Dermis microvascular lymphatic vessel endothelial cell (primary cell): ENCODE measurements at regions not wholly inside any gene's neighbourhood (a gene's known extent, or its start where the extent isn't known, plus 50 kb on each side); places are given as distances from the start of the nearest gene placed in this dataset.

Experiments used
- DNase-seq, 2 donors: peaks; one replicate each; pipeline versions ENCODE4 v3.0.0 to v3.0.0-alpha.2; 2010; ENCODE audit warnings: low read depth in 2 of 2

GRCh38 chr4:108335081-108335480, 166.3 kb upstream of the LEF1 start:
- no peak for DNase-seq

DNA sequence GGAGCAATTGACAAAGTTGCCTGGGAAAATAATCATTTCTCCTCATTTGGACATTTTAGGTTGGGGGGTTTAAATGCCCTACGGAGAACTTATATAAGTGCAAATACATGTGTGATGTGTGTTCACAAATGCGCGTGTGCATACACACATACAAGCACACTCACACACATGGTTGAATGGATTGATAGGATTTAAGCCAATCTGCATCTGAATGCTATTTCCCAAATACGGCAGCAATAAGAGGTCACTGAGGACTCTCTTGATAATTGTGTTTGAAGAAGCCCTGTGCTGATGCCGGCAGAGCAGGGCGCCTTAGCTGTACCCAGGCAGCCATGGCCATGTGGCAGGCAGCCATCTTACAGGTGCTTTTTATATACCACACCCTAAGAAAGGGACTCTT, 165.3 kb upstream of the LEF1 start:
- DNase-seq: no peak

- DNase-seq: no peak
These were observed 164.7 kb upstream of the LEF1 start for GRCh38 chr4:108333353-108333942.

GRCh38 chr4:108331905-108332632, 163.3 kb upstream of the LEF1 start:
- DNase-seq: no peak

DNA sequence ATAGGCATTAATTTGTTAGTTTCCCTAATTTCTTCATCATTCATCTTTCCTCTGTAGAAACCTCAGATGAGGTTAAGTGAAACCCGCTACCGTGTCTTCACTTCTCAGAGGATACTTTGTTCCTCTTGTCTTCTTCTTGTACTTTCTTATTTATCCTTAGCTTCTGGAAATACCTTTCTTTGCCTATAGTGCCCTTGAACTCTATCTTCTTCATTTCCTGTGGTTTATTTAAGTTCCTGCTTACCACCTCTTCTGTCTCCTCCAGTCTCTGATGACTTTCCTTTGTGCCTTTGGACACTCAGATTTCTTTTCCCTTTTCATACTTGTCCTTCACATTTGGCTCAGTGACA, 159.6 kb upstream of the LEF1 start:
- DNase-seq: no peak

- DNase-seq: no peak
These were observed 159.1 kb upstream of the LEF1 start for GRCh38 chr4:108327642-108328382.

DNA sequence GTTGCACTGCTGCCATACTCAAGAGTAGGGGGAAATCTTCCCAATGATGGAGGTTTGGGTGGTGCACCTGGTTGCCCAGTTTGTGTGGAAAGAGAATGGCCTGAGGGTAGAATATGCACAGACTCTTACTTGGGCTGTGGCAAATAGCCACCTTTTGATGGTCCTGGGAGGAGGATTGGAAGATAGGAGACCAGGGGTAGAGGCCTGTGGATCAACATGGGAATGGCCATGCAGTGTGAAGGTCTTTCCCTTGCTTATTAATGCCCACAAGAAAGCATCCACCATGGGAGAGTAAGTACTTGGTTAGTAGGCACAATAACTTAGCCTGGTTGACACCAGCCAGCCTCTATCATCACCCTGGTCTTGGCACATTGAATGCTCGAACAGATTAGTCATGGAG, 156.8 kb upstream of the LEF1 start:
- no peak for DNase-seq

- no peak for DNase-seq
These were observed 155.7 kb upstream of the LEF1 start for GRCh38 chr4:108324450-108324849.

DNA sequence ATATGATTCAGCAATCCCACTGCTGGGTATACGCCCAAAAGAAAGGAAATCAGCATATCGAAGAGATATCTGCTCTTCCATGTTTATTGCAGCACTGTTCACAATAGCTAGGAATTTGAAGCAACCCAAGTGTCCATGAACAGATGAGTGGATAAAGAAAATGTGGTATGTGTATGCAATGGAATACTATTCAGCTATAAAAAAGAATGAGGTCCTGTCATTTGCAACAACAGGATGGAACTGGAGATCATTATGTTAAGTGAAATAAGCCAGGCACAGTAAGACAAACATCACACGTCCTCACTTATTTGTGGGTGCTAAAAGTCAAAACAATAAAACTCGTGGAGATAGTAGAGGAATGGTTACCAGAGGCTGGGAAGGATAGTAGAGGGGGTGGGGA, 153.8 kb upstream of the LEF1 start:
- no peak for DNase-seq

DNA sequence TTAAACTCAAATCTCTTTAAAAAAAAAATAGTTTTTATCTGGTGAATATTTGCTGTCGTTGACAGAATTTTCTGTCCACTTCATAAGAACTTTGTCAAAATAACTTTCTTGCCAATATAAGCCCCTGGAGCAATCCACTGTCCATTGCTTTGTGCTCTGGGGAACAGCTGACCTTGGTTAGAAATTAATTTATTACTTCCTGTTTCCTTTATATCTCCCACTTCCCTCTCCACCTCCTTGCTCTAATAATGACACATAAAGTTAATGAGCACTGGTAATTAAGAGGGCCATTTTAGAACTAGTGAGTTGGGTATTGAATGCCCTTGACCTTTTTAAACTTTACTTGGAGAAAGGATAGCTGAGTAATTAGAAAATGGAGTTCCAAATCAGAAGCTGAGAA, 151.3 kb upstream of the LEF1 start:
- no peak for DNase-seq

DNA sequence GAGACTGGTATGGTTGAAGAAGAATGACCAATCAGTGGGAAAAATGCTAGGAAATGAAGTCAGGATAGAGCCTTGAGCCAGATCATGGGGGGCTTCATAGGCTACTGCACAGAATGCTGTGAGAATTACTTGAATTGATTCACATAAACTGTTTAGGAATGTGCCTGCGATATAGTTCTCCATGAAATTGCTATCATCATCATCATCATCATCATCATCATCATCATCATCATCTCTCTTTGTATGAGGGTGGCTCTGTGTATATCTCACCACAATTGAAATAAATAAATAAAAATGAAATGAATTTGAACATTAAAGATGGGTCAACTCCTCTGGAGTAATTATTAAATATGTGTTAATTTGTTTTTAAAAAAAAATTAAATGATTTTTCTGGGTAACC, 148.6 kb upstream of the LEF1 start:
- no peak for DNase-seq

GRCh38 chr4:108315694-108316093, 147.0 kb upstream of the LEF1 start:
- no peak for DNase-seq

DNA sequence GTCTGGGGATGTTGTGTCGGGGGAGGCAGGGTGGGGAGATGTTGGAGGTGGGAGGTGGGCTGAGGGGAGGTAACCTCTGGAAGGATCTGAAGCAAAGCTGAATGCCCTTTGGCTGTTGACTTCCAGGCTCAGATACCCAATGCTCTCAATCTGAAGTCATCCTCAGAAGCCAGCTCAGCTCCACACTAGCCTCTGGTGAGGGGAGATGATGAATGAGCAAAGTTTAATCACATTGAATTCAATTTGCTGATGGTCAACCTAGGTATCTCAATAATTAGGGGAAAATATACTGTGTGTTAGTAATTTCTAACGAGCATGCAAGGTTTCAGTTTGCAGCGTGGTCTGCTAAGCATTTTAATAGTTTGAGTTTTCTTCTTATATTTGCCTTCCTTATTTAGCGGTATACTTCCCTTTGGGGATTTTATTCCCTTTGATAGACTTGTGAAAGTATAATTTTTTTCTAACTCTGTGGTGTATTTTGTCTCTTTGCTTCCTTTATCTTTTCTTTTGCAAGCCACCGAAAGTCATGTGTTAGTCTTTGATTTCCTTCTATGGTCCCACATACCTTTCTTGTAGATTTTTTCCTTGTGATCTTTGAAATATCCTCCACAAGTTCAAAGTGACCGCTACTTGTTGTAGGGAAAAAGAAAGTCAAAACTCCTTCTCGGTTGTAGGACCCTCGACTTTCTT, 146.3 kb upstream of the LEF1 start:
- no peak for DNase-seq

- no peak for DNase-seq
These were observed 145.0 kb upstream of the LEF1 start for GRCh38 chr4:108313546-108314339.

DNA sequence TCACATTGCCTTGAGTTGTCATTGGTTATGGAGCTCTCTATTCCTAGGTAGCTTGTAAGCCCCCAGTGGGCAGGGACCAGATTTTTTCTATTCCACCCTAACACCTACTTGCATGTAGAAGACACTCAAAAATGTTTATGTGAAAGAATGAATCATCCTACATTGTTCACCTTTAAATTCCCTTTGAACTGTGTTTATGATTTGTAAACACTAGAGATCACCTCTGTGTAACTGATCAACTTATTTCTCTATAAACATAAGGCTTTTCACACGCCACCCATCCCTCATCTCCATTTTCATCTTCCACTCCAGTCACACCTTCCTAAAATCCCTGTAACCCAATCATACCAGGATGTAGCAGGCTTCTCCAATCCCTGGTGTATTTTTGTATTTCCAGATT, 142.6 kb upstream of the LEF1 start:
- DNase-seq: no peak

GRCh38 chr4:108303488-108304177, 134.9 kb upstream of the LEF1 start:
- no peak for DNase-seq

GRCh38 chr4:108301545-108302251, 133.0 kb upstream of the LEF1 start:
- DNase-seq: no peak

- DNase-seq: no peak
These were observed 128.9 kb upstream of the LEF1 start for GRCh38 chr4:108297605-108298004.

GRCh38 chr4:108292229-108292628, 123.5 kb upstream of the LEF1 start:
- DNase-seq: no peak

DNA sequence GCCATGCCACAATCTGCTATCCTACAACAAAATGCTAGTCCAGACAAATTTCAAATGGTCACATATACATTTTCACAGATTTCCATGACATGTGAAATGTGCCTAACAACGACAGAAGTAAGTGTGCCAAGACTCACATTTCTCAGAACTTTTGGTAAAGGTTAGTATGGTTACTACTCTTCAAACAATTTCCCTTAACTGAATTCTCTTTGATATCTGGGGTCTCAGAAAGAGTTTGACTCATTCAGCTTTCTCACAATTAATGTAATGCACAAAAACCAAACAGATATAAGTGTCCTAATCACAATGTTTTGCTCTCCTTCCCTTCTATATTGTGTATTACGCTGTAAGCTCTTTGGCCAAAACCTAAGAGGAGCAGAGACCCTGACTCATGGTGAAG, 122.4 kb upstream of the LEF1 start:
- no peak for DNase-seq
